SK-N-SH treated with all-trans-retinoic acid at 6 μM for 48 hours (cell line): ENCODE measurements at regions not wholly inside any gene's neighbourhood (a gene's known extent, or its start where the extent isn't known, plus 50 kb on each side); places are given as distances from the start of the nearest gene placed in this dataset.

Experiments used
- ARNTL ChIP-seq: fragments of 450-650 bp; formaldehyde crosslinking; IDR thresholded peaks from 2 replicates; pipeline ENCODE4 v1.5.0; 2020; ENCODE audit warnings: low read depth, mild to moderate bottlenecking, moderate library complexity, borderline replicate concordance
- CSDC2 ChIP-seq: fragments of 250-450 bp; sonication (Bioruptor Pico); IDR thresholded peaks from 2 replicates; pipeline ENCODE4 v1.5.0; 2020; ENCODE audit warnings: mild to moderate bottlenecking, moderate library complexity
- SNAI2 ChIP-seq: fragments of 250-450 bp; sonication (Bioruptor Pico); IDR thresholded peaks from 2 replicates; pipeline ENCODE4 v1.5.0; 2020; ENCODE audit warnings: mild to moderate bottlenecking, moderate library complexity
- TCF4 ChIP-seq: fragments of 250-450 bp; sonication (Bioruptor Pico); IDR thresholded peaks from 2 replicates; pipeline ENCODE4 v1.8.0; 2021; ENCODE audit warnings: mild to moderate bottlenecking, moderate library complexity, borderline replicate concordance
- TOX ChIP-seq: fragments of 250-450 bp; sonication (Bioruptor Pico); IDR thresholded peaks from 2 replicates; pipeline ENCODE4 v1.8.0; 2021; ENCODE audit warnings: mild to moderate bottlenecking, moderate library complexity, borderline replicate concordance
- ZC3H10 ChIP-seq: fragments of 250-450 bp; sonication (Bioruptor Pico); IDR thresholded peaks from 2 replicates; pipeline ENCODE4 v1.5.1; 2021; ENCODE audit warnings: mild to moderate bottlenecking, moderate library complexity
- ZFP3 ChIP-seq: fragments of 250-450 bp; sonication (Bioruptor Pico); IDR thresholded peaks from 2 replicates; pipeline ENCODE4 v1.5.0; 2020; ENCODE audit warnings: mild to moderate bottlenecking, moderate library complexity
- ZFP30 ChIP-seq: fragments of 450-650 bp; formaldehyde crosslinking; IDR thresholded peaks from 2 replicates; pipeline ENCODE4 v1.5.0; 2022; ENCODE audit warnings: mild to moderate bottlenecking, moderate library complexity
- TF ChIP-seq, protein P1 (sequence below): fragments of 250-450 bp; sonication (Bioruptor Pico); IDR thresholded peaks from 2 replicates; pipeline ENCODE4 v1.8.0; 2020; ENCODE audit warnings: mild to moderate bottlenecking, moderate library complexity, borderline replicate concordance

GRCh38 chrX:3232262-3232923 lies 114.1 kb downstream of the MXRA5 start:
- TF ChIP-seq, protein P1, sequence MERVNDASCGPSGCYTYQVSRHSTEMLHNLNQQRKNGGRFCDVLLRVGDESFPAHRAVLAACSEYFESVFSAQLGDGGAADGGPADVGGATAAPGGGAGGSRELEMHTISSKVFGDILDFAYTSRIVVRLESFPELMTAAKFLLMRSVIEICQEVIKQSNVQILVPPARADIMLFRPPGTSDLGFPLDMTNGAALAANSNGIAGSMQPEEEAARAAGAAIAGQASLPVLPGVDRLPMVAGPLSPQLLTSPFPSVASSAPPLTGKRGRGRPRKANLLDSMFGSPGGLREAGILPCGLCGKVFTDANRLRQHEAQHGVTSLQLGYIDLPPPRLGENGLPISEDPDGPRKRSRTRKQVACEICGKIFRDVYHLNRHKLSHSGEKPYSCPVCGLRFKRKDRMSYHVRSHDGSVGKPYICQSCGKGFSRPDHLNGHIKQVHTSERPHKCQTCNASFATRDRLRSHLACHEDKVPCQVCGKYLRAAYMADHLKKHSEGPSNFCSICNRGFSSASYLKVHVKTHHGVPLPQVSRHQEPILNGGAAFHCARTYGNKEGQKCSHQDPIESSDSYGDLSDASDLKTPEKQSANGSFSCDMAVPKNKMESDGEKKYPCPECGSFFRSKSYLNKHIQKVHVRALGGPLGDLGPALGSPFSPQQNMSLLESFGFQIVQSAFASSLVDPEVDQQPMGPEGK (CRISPR knock-in tag), result no peak
- TF ChIP-seq SNAI2 (CRISPR knock-in tag) (no peak), ZFP3 (CRISPR knock-in tag) (no peak), ZC3H10 (no peak), ZFP30 (CRISPR knock-in tag) (no peak), ARNTL (CRISPR knock-in tag) (no peak), TOX (CRISPR knock-in tag) (no peak), TCF4 (no peak), CSDC2 (CRISPR knock-in tag) (no peak)
